Vagina (tissue), 2 donors: ENCODE measurements at regions not wholly inside any gene's neighbourhood (a gene's known extent, or its start where the extent isn't known, plus 50 kb on each side); places are given as distances from the start of the nearest gene placed in this dataset.
"Not testable (repeated sequence)": the region's sequence is repeated elsewhere in the genome, so short reads cannot be mapped to it uniquely, and the experiment has no call there.

Experiments used
- DNase-seq, 2 donors: peaks; one replicate each; pipeline ENCODE4 v3.0.0-alpha.2; 2017; ENCODE audit errors: extremely low spot score in 2 of 2
- H3K27ac ChIP-seq: fragments of 200-600 bp; sonication (generic); one replicate; pipeline ENCODE4 v1.5.1; 2019
- H3K27me3 ChIP-seq: fragments of 200-600 bp; sonication (generic); one replicate; pipeline ENCODE4 v1.5.1; 2019
- H3K36me3 ChIP-seq, 2 donors: fragments of 200-600 bp; sonication (generic); one replicate each; pipeline ENCODE4 v1.5.1; 2017 to 2019
- H3K4me1 ChIP-seq: fragments of 200-600 bp; sonication (generic); one replicate; pipeline ENCODE4 v1.5.1; 2019
- H3K4me3 ChIP-seq, 2 donors: fragments of 200-600 bp; sonication (generic); 1 replicate in 1 of 2; 2 replicates in 1 of 2; pipeline ENCODE4 v1.5.1; 2016 to 2019
- H3K9me3 ChIP-seq: fragments of 200-600 bp; sonication (generic); one replicate; pipeline ENCODE4 v1.5.1; 2019
- CTCF ChIP-seq, 3 experiments: fragments of 450-650 bp in 2 of 3; fragments of 200-600 bp in 1 of 3; sonication (generic) in 1 of 3; IDR thresholded peaks; one replicate each; pipeline ENCODE4 v1.5.1; 2017 to 2019; ENCODE audit warnings: antibody characterized with exemption in 3 of 3, mild to moderate bottlenecking in 2 of 3, moderate library complexity in 2 of 3
- POLR2A ChIP-seq, 2 donors: fragments of 450-650 bp; IDR thresholded peaks; one replicate each; pipeline ENCODE4 v1.6.1; 2017; ENCODE audit warnings: antibody characterized with exemption in 2 of 2, mild to moderate bottlenecking in 2 of 2, moderate library complexity in 2 of 2
- POLR2AphosphoS5 ChIP-seq, 2 donors: sonication (generic); formaldehyde crosslinking; IDR thresholded peaks; one replicate each; pipeline ENCODE4 v1.9.0; 2017; ENCODE audit warnings: antibody characterized with exemption in 2 of 2, mild to moderate bottlenecking in 2 of 2, low read depth in 1 of 2; ENCODE audit not compliant: insufficient read depth in 1 of 2
- intact Hi-C: fragments of 100-400 bp; cut with DNase I; formaldehyde crosslinking; loops from one replicate; pipeline ENCODE4 v1.15.1; 2023

GRCh38 chr5:126120939-126121338 lies 302.3 kb upstream of the GRAMD2B start:
- no peaks in the 10 kb centered on the region for H3K36me3 ChIP-seq
- H3K9me3 ChIP-seq, result no peaks in the 10 kb centered on the region
- intact Hi-C loops, result no loop called here
- H3K27me3 ChIP-seq, result no peaks in the 10 kb centered on the region
- H3K27ac ChIP-seq, result no peak overlapping the region
- H3K4me1 ChIP-seq, result no peaks in the 10 kb centered on the region
- H3K4me3 ChIP-seq, result no peak overlapping the region
- DNase-seq, result no peak
- TF ChIP-seq POLR2AphosphoS5 (IDR thresholded peaks at IDR 0.05; ENCODE audit: insufficient read depth in 1 of 2, low read depth in 1 of 2), result no peak

GRCh38 chr5:126122942-126123341 lies 300.3 kb upstream of the GRAMD2B start:
- TF ChIP-seq CTCF (IDR thresholded peaks at IDR 0.05), result no peak
- TF ChIP-seq POLR2A (IDR thresholded peaks at IDR 0.05), result no peak
- no peak for TF ChIP-seq POLR2AphosphoS5 (IDR thresholded peaks at IDR 0.05; ENCODE audit: insufficient read depth in 1 of 2, low read depth in 1 of 2)
- no peaks in the 10 kb centered on the region for H3K9me3 ChIP-seq
- no peak overlapping the region for H3K4me3 ChIP-seq
- H3K36me3 ChIP-seq, result no peaks in the 10 kb centered on the region
- no peak overlapping the region for H3K27ac ChIP-seq
- no peaks in the 10 kb centered on the region for H3K27me3 ChIP-seq
- intact Hi-C loops, result no loop called here
- no peaks in the 10 kb centered on the region for H3K4me1 ChIP-seq
- DNase-seq, result no peak

- no peak for DNase-seq
- H3K36me3 ChIP-seq, result no peaks in the 10 kb centered on the region
- H3K4me3 ChIP-seq, result no peak overlapping the region
- intact Hi-C loops, result no loop called here
- H3K4me1 ChIP-seq, result no peaks in the 10 kb centered on the region
- H3K27ac ChIP-seq, result no peak overlapping the region
- TF ChIP-seq POLR2A (IDR thresholded peaks at IDR 0.05), result no peak
- H3K9me3 ChIP-seq, result no peaks in the 10 kb centered on the region
- no peaks in the 10 kb centered on the region for H3K27me3 ChIP-seq
These were observed 298.4 kb upstream of the GRAMD2B start for GRCh38 chr5:126124706-126125345.

GRCh38 chr5:126125407-126125806 lies 297.8 kb upstream of the GRAMD2B start:
- Histone ChIP-seq H3K4me3 (no peak overlapping the region), H3K27me3 (no peaks in the 10 kb centered on the region), H3K27ac (no peak overlapping the region), H3K36me3 (no peaks in the 10 kb centered on the region), H3K4me1 (no peaks in the 10 kb centered on the region), H3K9me3 (no peaks in the 10 kb centered on the region)
- TF ChIP-seq POLR2AphosphoS5 (IDR thresholded peaks at IDR 0.05; ENCODE audit: insufficient read depth in 1 of 2, low read depth in 1 of 2), result no peak
- no peak for TF ChIP-seq POLR2A (IDR thresholded peaks at IDR 0.05)
- no peak for TF ChIP-seq CTCF (IDR thresholded peaks at IDR 0.05)
- no peak for DNase-seq
- intact Hi-C loops, result no loop called here

- no peaks in the 10 kb centered on the region for H3K36me3 ChIP-seq
- no peaks in the 10 kb centered on the region for H3K9me3 ChIP-seq
- TF ChIP-seq POLR2A (IDR thresholded peaks at IDR 0.05), result no peak
- no peak for TF ChIP-seq CTCF (IDR thresholded peaks at IDR 0.05)
- no peak for TF ChIP-seq POLR2AphosphoS5 (IDR thresholded peaks at IDR 0.05; ENCODE audit: insufficient read depth in 1 of 2, low read depth in 1 of 2)
- no peaks in the 10 kb centered on the region for H3K27me3 ChIP-seq
- DNase-seq, result no peak
- intact Hi-C loops, result no loop called here
- H3K27ac ChIP-seq, result no peak overlapping the region
- H3K4me1 ChIP-seq, result no peaks in the 10 kb centered on the region
- H3K4me3 ChIP-seq, result no peak overlapping the region
These were observed 296.6 kb upstream of the GRAMD2B start for GRCh38 chr5:126126574-126126973.

- DNase-seq, H3K36me3 ChIP-seq, H3K4me3 ChIP-seq, H3K9me3 ChIP-seq, H3K27ac ChIP-seq, H3K4me1 ChIP-seq, H3K27me3 ChIP-seq, intact Hi-C loops: not testable (repeated sequence)
These were observed 295.8 kb upstream of the GRAMD2B start for GRCh38 chr5:126127371-126127770.
